ENCODE measurements at regions not wholly inside any gene's neighbourhood (a gene's known extent, or its start where the extent isn't known, plus 50 kb on each side); places are given as distances from the start of the nearest gene placed in this dataset.
"Not testable (repeated sequence)": the region's sequence is repeated elsewhere in the genome, so short reads cannot be mapped to it uniquely, and the experiment has no call there.

GRCh38 chr6:112464901-112465665, 118.0 kb downstream of the RFPL4B start:
- no peak for DNase-seq (ENCODE audit: low spot score)

- DNase-seq (ENCODE audit: low spot score) = no peak
These were observed 119.4 kb downstream of the RFPL4B start for GRCh38 chr6:112466373-112467151.

- no peak for DNase-seq (ENCODE audit: low spot score)
These were observed 121.2 kb downstream of the RFPL4B start for GRCh38 chr6:112468359-112468758.

GRCh38 chr6:112469306-112469705, 122.2 kb downstream of the RFPL4B start:
- no peak for DNase-seq (ENCODE audit: low spot score)

GRCh38 chr6:112470376-112470775, 123.2 kb downstream of the RFPL4B start:
- DNase-seq (ENCODE audit: low spot score) = no peak

- DNase-seq (ENCODE audit: low spot score) = no peak
These were observed 123.8 kb downstream of the RFPL4B start for GRCh38 chr6:112470950-112471349.

GRCh38 chr6:112475083-112475482, 128.0 kb downstream of the RFPL4B start:
- DNase-seq (ENCODE audit: low spot score) = no peak

- no peak for DNase-seq (ENCODE audit: low spot score)
These were observed 130.0 kb downstream of the RFPL4B start for GRCh38 chr6:112477125-112477524.

- DNase-seq (ENCODE audit: low spot score) = no peak
These were observed 130.9 kb downstream of the RFPL4B start for GRCh38 chr6:112478036-112478435.

GRCh38 chr6:112479975-112480374, 132.8 kb downstream of the RFPL4B start:
- not testable (repeated sequence) for DNase-seq (ENCODE audit: low spot score)

- no peak for DNase-seq (ENCODE audit: low spot score)
These were observed 133.4 kb downstream of the RFPL4B start for GRCh38 chr6:112480553-112480952.

- no peak for DNase-seq (ENCODE audit: low spot score)
These were observed 134.1 kb downstream of the RFPL4B start for GRCh38 chr6:112481211-112481610.

- no peak for DNase-seq (ENCODE audit: low spot score)
These were observed 135.2 kb downstream of the RFPL4B start for GRCh38 chr6:112482373-112482772.

- DNase-seq (ENCODE audit: low spot score) = no peak
These were observed 138.1 kb downstream of the RFPL4B start for GRCh38 chr6:112485120-112485826.

- DNase-seq (ENCODE audit: low spot score) = no peak
These were observed 138.7 kb downstream of the RFPL4B start for GRCh38 chr6:112485827-112486212.

GRCh38 chr6:112486454-112486853, 139.3 kb downstream of the RFPL4B start:
- no peak for DNase-seq (ENCODE audit: low spot score)

- DNase-seq (ENCODE audit: low spot score) = no peak
These were observed 141.1 kb downstream of the RFPL4B start for GRCh38 chr6:112488238-112488637.

GRCh38 chr6:112501705-112502104, 154.6 kb downstream of the RFPL4B start:
- no peak for DNase-seq (ENCODE audit: low spot score)

- DNase-seq (ENCODE audit: low spot score) = no peak
These were observed 155.4 kb downstream of the RFPL4B start for GRCh38 chr6:112502351-112503090.

GRCh38 chr6:112503091-112503596, 156.0 kb downstream of the RFPL4B start:
- DNase-seq (ENCODE audit: low spot score) = no peak

- no peak for DNase-seq (ENCODE audit: low spot score)
These were observed 157.5 kb downstream of the RFPL4B start for GRCh38 chr6:112504621-112505020.

GRCh38 chr6:112511441-112511840, 164.3 kb downstream of the RFPL4B start:
- DNase-seq (ENCODE audit: low spot score) = no peak
